HepG2 (cell line): ENCODE measurements at regions not wholly inside any gene's neighbourhood (a gene's known extent, or its start where the extent isn't known, plus 50 kb on each side); places are given as distances from the start of the nearest gene placed in this dataset.
A peak's percentile ranks its signal among the peaks of the same experiment; 100 is the strongest.

Experiments
- ARID2 ChIP-seq: sonication (generic); formaldehyde crosslinking; IDR thresholded peaks from 2 replicates; pipeline ENCODE4 v1.8.1; 2022; ENCODE audit warnings: mild to moderate bottlenecking, missing genetic modification reagents, borderline replicate concordance
- CCAR2 ChIP-seq: fragments of 200-400 bp; formaldehyde crosslinking; optimal IDR thresholded peaks from 2 replicates; pipeline ENCODE3; 2018; ENCODE audit warnings: low read depth, mild to moderate bottlenecking, low read length, moderate library complexity
- CREB3 ChIP-seq: sonication (generic); formaldehyde crosslinking; IDR thresholded peaks from 2 replicates; pipeline ENCODE4 v1.5.0; 2020; ENCODE audit warnings: missing genetic modification reagents
- CREM ChIP-seq, 2 experiments: sonication (generic) in 1 of 2; formaldehyde crosslinking in 1 of 2; IDR thresholded peaks; 2 replicates each; pipeline versions ENCODE4 v1.4.0 to v1.6.1; 2016 to 2020; ENCODE audit warnings: antibody characterized with exemption in 1 of 2, mild to moderate bottlenecking in 1 of 2, missing genetic modification reagents in 1 of 2
- ELF1 ChIP-seq: sonication (generic); formaldehyde crosslinking; IDR thresholded peaks from 2 replicates; pipeline ENCODE4 v1.4.0; 2020; ENCODE audit warnings: missing genetic modification reagents
- EZH2 ChIP-seq: conservative IDR thresholded peaks from 2 replicates; pipeline ENCODE4 v1.6.1; 2012; ENCODE audit warnings: mild to moderate bottlenecking, low read depth, low read length, moderate library complexity
- FUBP1 ChIP-seq: sonication (generic); formaldehyde crosslinking; IDR thresholded peaks from 2 replicates; pipeline ENCODE4 v1.5.1; 2020; ENCODE audit warnings: missing genetic modification reagents, mild to moderate bottlenecking, borderline replicate concordance
- HMG20A ChIP-seq: IDR thresholded peaks from 2 replicates; pipeline ENCODE4 v1.6.1; 2016; ENCODE audit warnings: borderline replicate concordance
- HOXD1 ChIP-seq: sonication (generic); formaldehyde crosslinking; IDR thresholded peaks from 2 replicates; pipeline ENCODE4 v1.5.0; 2020; ENCODE audit warnings: missing genetic modification reagents
- KAT2B ChIP-seq: fragments of 150-350 bp; IDR thresholded peaks from 2 replicates; pipeline ENCODE4 v1.6.1; 2014; ENCODE audit warnings: low read depth, low read length, borderline replicate concordance
- MEIS2 ChIP-seq: sonication (generic); formaldehyde crosslinking; IDR thresholded peaks from 2 replicates; pipeline ENCODE4 v1.9.0; 2021; ENCODE audit warnings: mild to moderate bottlenecking, missing genetic modification reagents
- NR2F2 ChIP-seq: IDR thresholded peaks from 2 replicates; pipeline ENCODE4 v1.6.1; 2012; ENCODE audit warnings: low read depth, inconsistent platforms, borderline replicate concordance
- NR2F6 ChIP-seq, 2 experiments: IDR thresholded peaks; 2 replicates each; pipeline ENCODE4 v1.6.1; 2016; ENCODE audit warnings: antibody characterized with exemption in 1 of 2, mild to moderate bottlenecking in 1 of 2
- NRL ChIP-seq: sonication (generic); formaldehyde crosslinking; IDR thresholded peaks from 2 replicates; pipeline ENCODE4 v1.5.0; 2020; ENCODE audit warnings: missing genetic modification reagents, mild to moderate bottlenecking, moderate library complexity, borderline replicate concordance
- PHF8 ChIP-seq: sonication (generic); formaldehyde crosslinking; IDR thresholded peaks from 2 replicates; pipeline ENCODE4 v1.5.0; 2020; ENCODE audit warnings: missing genetic modification reagents
- PLSCR1 ChIP-seq: sonication (generic); formaldehyde crosslinking; IDR thresholded peaks from 2 replicates; pipeline ENCODE4 v1.5.0; 2020; ENCODE audit warnings: missing genetic modification reagents, mild to moderate bottlenecking, borderline replicate concordance
- REL ChIP-seq: sonication (generic); formaldehyde crosslinking; conservative IDR thresholded peaks from 2 replicates; pipeline ENCODE4 v1.8.0; 2022; ENCODE audit warnings: mild to moderate bottlenecking, missing genetic modification reagents, moderate library complexity
- SMC3 ChIP-seq: IDR thresholded peaks from 2 replicates; pipeline ENCODE4 v1.6.1; 2011; ENCODE audit warnings: low read length, improper control_type of control experiment
- TCF12 ChIP-seq, 2 experiments: fragments of 450-650 bp in 1 of 2; sonication (generic) in 1 of 2; formaldehyde crosslinking in 1 of 2; IDR thresholded peaks; 2 replicates each; pipeline versions ENCODE4 v1.6.1 to v1.8.0; 2017 to 2022; ENCODE audit warnings: antibody characterized with exemption in 1 of 2, mild to moderate bottlenecking in 1 of 2, missing genetic modification reagents in 1 of 2, moderate library complexity in 1 of 2
- TSC22D2 ChIP-seq: sonication (generic); formaldehyde crosslinking; IDR thresholded peaks from 2 replicates; pipeline ENCODE4 v1.5.1; 2020; ENCODE audit warnings: missing genetic modification reagents, mild to moderate bottlenecking, borderline replicate concordance
- ZBTB7A ChIP-seq: sonication (generic); formaldehyde crosslinking; IDR thresholded peaks from 2 replicates; pipeline ENCODE4 v1.8.0; 2022; ENCODE audit warnings: mild to moderate bottlenecking, missing genetic modification reagents
- ZNF101 ChIP-seq: sonication (generic); formaldehyde crosslinking; IDR thresholded peaks from 2 replicates; pipeline ENCODE4 v1.4.0; 2020; ENCODE audit warnings: mild to moderate bottlenecking, low read depth, missing genetic modification reagents, borderline replicate concordance
- ZNF282 ChIP-seq: fragments of 450-650 bp; IDR thresholded peaks from 2 replicates; pipeline ENCODE4 v1.6.1; 2018; ENCODE audit not compliant: partially characterized antibody
- ZNF329 ChIP-seq: sonication (generic); formaldehyde crosslinking; IDR thresholded peaks from 2 replicates; pipeline ENCODE4 v1.9.0; 2021; ENCODE audit warnings: low read depth, mild to moderate bottlenecking, missing genetic modification reagents
- ZNF33A ChIP-seq: sonication (generic); formaldehyde crosslinking; IDR thresholded peaks from 2 replicates; pipeline ENCODE4 v1.5.1; 2020; ENCODE audit warnings: missing genetic modification reagents, mild to moderate bottlenecking, moderate library complexity, borderline replicate concordance
- ZNF354B ChIP-seq: sonication (generic); formaldehyde crosslinking; IDR thresholded peaks from 2 replicates; pipeline ENCODE4 v1.8.0; 2022; ENCODE audit warnings: mild to moderate bottlenecking, missing genetic modification reagents
- ZNF850 ChIP-seq: sonication (generic); formaldehyde crosslinking; conservative IDR thresholded peaks from 2 replicates; pipeline ENCODE4 v1.9.0; 2021; ENCODE audit warnings: mild to moderate bottlenecking, missing genetic modification reagents
- ZNF891 ChIP-seq: sonication (generic); formaldehyde crosslinking; IDR thresholded peaks from 2 replicates; pipeline ENCODE4 v1.5.0; 2020; ENCODE audit warnings: mild to moderate bottlenecking, missing genetic modification reagents

GRCh38 chr2:43131051-43131889 is 95.1 kb downstream of the ZFP36L2 start (continued):
- TF ChIP-seq FUBP1 (CRISPR knock-in tag): no peak
- no peak for TF ChIP-seq NR2F6 (IDR thresholded peaks at IDR 0.05)
- TF ChIP-seq NR2F6 (CRISPR knock-in tag; IDR thresholded peaks at IDR 0.05): 0 out of 2 replicates have a peak, but pooled peaks have one; percentile 20
- no peak for TF ChIP-seq EZH2
- no peak for TF ChIP-seq CREB3
- TF ChIP-seq ELF1: peak; percentile 21; the same call in 1 of the 2 replicates
- TF ChIP-seq ZNF329 (CRISPR knock-in tag): no peak
- peak; percentile 67 for TF ChIP-seq MEIS2
- TF ChIP-seq HMG20A (CRISPR knock-in tag): no peak
- TF ChIP-seq ZBTB7A (CRISPR knock-in tag): peak; percentile 94
- TF ChIP-seq NR2F2: no peak; the same call in 1 of the 2 replicates
- peak; percentile 31; the same call in 1 of the 2 replicates for TF ChIP-seq CREM (IDR thresholded peaks at IDR 0.05)
- TF ChIP-seq CREM (CRISPR knock-in tag; IDR thresholded peaks at IDR 0.05): no peak
- TF ChIP-seq REL (CRISPR knock-in tag): no peak
- TF ChIP-seq NRL (CRISPR knock-in tag): peak; percentile 68
- no peak for TF ChIP-seq ZNF282
- peak; percentile 96 for TF ChIP-seq SMC3
- no peak for TF ChIP-seq KAT2B
- TF ChIP-seq TCF12 (IDR thresholded peaks at IDR 0.05): no peak
- peak; percentile 42 for TF ChIP-seq TCF12 (CRISPR knock-in tag; IDR thresholded peaks at IDR 0.05)
- TF ChIP-seq ZNF850 (CRISPR knock-in tag): 0 out of 2 replicates have a peak, but pooled peaks have one; percentile 36
- no peak; the same call in 1 of the 2 replicates for TF ChIP-seq HOXD1 (CRISPR knock-in tag)
- no peak for TF ChIP-seq ZNF354B (CRISPR knock-in tag)
- no peak for TF ChIP-seq PHF8 (CRISPR knock-in tag)
- TF ChIP-seq ZNF101 (CRISPR knock-in tag): no peak
- no peak for TF ChIP-seq CCAR2
- TF ChIP-seq TSC22D2 (CRISPR knock-in tag): no peak
- TF ChIP-seq PLSCR1 (CRISPR knock-in tag): no peak
- TF ChIP-seq ARID2 (CRISPR knock-in tag): no peak
- TF ChIP-seq ZNF33A (CRISPR knock-in tag): no peak
- TF ChIP-seq ZNF891 (CRISPR knock-in tag): no peak; the same call in 1 of the 2 replicates
